ENCODE measurements at regions not wholly inside any gene's neighbourhood (a gene's known extent, or its start where the extent isn't known, plus 50 kb on each side); places are given as distances from the start of the nearest gene placed in this dataset.

DNA sequence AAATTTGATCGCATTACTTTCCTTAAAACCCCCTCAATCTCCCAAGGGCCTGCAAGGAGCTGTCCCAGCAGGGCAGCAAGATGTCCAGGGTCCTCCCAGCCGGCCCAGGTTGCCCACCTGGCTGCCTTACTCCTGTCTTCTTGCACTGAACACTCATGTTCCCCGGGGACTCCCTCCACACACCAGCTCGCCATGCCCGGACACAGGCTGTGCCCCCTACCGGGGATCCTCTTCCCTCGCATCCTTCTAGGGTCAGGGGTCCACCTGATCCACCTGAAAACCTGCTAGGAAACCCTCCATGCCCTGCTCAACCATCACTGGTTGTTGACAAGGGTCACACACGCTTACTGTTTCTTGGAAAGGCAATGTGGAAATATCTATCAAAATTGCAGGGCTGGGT, 172.0 kb upstream of the MSX2 start:
- ATAC-seq, result no peak
- TF ChIP-seq, protein P1, sequence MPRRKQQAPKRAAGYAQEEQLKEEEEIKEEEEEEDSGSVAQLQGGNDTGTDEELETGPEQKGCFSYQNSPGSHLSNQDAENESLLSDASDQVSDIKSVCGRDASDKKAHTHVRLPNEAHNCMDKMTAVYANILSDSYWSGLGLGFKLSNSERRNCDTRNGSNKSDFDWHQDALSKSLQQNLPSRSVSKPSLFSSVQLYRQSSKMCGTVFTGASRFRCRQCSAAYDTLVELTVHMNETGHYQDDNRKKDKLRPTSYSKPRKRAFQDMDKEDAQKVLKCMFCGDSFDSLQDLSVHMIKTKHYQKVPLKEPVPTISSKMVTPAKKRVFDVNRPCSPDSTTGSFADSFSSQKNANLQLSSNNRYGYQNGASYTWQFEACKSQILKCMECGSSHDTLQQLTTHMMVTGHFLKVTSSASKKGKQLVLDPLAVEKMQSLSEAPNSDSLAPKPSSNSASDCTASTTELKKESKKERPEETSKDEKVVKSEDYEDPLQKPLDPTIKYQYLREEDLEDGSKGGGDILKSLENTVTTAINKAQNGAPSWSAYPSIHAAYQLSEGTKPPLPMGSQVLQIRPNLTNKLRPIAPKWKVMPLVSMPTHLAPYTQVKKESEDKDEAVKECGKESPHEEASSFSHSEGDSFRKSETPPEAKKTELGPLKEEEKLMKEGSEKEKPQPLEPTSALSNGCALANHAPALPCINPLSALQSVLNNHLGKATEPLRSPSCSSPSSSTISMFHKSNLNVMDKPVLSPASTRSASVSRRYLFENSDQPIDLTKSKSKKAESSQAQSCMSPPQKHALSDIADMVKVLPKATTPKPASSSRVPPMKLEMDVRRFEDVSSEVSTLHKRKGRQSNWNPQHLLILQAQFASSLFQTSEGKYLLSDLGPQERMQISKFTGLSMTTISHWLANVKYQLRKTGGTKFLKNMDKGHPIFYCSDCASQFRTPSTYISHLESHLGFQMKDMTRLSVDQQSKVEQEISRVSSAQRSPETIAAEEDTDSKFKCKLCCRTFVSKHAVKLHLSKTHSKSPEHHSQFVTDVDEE (CRISPR knock-in tag; IDR thresholded peaks at IDR 0.05), result no peak
- TF ChIP-seq ZC3H10 (CRISPR knock-in tag; IDR thresholded peaks at IDR 0.05) (no peak), OSR1 (CRISPR knock-in tag; IDR thresholded peaks at IDR 0.05) (no peak), CSRNP3 (CRISPR knock-in tag; IDR thresholded peaks at IDR 0.05) (no peak), TOX (CRISPR knock-in tag; IDR thresholded peaks at IDR 0.05; ENCODE audit: borderline replicate concordance) (no peak), BACH2 (CRISPR knock-in tag; IDR thresholded peaks at IDR 0.05; ENCODE audit: borderline replicate concordance) (no peak), ZNF565 (CRISPR knock-in tag; conservative IDR thresholded peaks at IDR 0.05; ENCODE audit: low read depth) (no peak), PPARA (CRISPR knock-in tag; IDR thresholded peaks at IDR 0.05; ENCODE audit: borderline replicate concordance) (no peak), RARB (CRISPR knock-in tag; IDR thresholded peaks at IDR 0.05) (no peak), CREB5 (CRISPR knock-in tag; IDR thresholded peaks at IDR 0.05; ENCODE audit: low read depth) (no peak), ZNF70 (CRISPR knock-in tag; IDR thresholded peaks at IDR 0.05) (no peak), TCF4 (CRISPR knock-in tag; IDR thresholded peaks at IDR 0.05; ENCODE audit: borderline replicate concordance) (no peak), SNAI2 (CRISPR knock-in tag; IDR thresholded peaks at IDR 0.05) (no peak), ZNF8 (CRISPR knock-in tag; IDR thresholded peaks at IDR 0.05) (no peak)
- TF ChIP-seq, protein P2, sequence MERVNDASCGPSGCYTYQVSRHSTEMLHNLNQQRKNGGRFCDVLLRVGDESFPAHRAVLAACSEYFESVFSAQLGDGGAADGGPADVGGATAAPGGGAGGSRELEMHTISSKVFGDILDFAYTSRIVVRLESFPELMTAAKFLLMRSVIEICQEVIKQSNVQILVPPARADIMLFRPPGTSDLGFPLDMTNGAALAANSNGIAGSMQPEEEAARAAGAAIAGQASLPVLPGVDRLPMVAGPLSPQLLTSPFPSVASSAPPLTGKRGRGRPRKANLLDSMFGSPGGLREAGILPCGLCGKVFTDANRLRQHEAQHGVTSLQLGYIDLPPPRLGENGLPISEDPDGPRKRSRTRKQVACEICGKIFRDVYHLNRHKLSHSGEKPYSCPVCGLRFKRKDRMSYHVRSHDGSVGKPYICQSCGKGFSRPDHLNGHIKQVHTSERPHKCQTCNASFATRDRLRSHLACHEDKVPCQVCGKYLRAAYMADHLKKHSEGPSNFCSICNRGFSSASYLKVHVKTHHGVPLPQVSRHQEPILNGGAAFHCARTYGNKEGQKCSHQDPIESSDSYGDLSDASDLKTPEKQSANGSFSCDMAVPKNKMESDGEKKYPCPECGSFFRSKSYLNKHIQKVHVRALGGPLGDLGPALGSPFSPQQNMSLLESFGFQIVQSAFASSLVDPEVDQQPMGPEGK (CRISPR knock-in tag; IDR thresholded peaks at IDR 0.05; ENCODE audit: borderline replicate concordance), result no peak

DNA sequence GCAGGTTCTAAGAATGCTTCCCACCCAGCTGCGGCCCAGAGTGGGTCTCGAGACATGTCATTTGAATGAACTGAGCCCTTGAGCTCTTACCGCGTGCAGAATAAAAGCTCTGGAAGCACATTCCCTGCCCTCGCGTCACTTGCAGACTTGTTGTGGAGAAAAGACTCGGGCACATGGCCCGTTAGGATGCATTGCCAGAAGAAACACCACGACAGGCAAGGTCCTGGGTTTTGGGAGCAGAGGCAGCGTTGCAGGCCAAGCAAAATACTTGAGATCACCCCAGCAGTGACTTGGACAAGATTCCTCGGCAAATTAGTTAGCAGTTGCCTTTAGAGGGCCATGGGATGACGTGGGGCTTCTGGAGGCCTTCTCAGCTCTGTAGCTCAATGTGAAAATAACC, 170.8 kb upstream of the MSX2 start:
- no peak for TF ChIP-seq GLIS3 (CRISPR knock-in tag; IDR thresholded peaks at IDR 0.05)
- ATAC-seq, result no peak

- TF ChIP-seq ZNF565 (CRISPR knock-in tag; conservative IDR thresholded peaks at IDR 0.05; ENCODE audit: low read depth) (no peak), CSDC2 (CRISPR knock-in tag; IDR thresholded peaks at IDR 0.05) (no peak), PPARA (CRISPR knock-in tag; IDR thresholded peaks at IDR 0.05; ENCODE audit: borderline replicate concordance) (no peak), ISL1 (CRISPR knock-in tag; IDR thresholded peaks at IDR 0.05) (no peak), ESRRG (CRISPR knock-in tag; IDR thresholded peaks at IDR 0.05) (no peak), OSR1 (CRISPR knock-in tag; IDR thresholded peaks at IDR 0.05) (no peak), ZC3H10 (CRISPR knock-in tag; IDR thresholded peaks at IDR 0.05) (no peak), TOX (CRISPR knock-in tag; IDR thresholded peaks at IDR 0.05; ENCODE audit: borderline replicate concordance) (no peak), BACH2 (CRISPR knock-in tag; IDR thresholded peaks at IDR 0.05; ENCODE audit: borderline replicate concordance) (no peak), GLIS3 (CRISPR knock-in tag; IDR thresholded peaks at IDR 0.05) (no peak), TCF4 (CRISPR knock-in tag; IDR thresholded peaks at IDR 0.05; ENCODE audit: borderline replicate concordance) (no peak), CSRNP3 (CRISPR knock-in tag; IDR thresholded peaks at IDR 0.05) (no peak)
- TF ChIP-seq, protein P3, sequence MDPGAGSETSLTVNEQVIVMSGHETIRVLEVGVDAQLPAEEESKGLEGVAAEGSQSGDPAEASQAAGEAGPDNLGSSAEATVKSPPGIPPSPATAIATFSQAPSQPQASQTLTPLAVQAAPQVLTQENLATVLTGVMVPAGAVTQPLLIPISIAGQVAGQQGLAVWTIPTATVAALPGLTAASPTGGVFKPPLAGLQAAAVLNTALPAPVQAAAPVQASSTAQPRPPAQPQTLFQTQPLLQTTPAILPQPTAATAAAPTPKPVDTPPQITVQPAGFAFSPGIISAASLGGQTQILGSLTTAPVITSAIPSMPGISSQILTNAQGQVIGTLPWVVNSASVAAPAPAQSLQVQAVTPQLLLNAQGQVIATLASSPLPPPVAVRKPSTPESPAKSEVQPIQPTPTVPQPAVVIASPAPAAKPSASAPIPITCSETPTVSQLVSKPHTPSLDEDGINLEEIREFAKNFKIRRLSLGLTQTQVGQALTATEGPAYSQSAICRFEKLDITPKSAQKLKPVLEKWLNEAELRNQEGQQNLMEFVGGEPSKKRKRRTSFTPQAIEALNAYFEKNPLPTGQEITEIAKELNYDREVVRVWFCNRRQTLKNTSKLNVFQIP (CRISPR knock-in tag; IDR thresholded peaks at IDR 0.05; ENCODE audit: borderline replicate concordance, low read depth), result no peak
- TF ChIP-seq, protein P1 (CRISPR knock-in tag; IDR thresholded peaks at IDR 0.05), result no peak
- TF ChIP-seq, protein P2 (CRISPR knock-in tag; IDR thresholded peaks at IDR 0.05; ENCODE audit: borderline replicate concordance), result no peak
- ATAC-seq, result no peak
These were observed 168.7 kb upstream of the MSX2 start for GRCh38 chr5:174555726-174556125.

Data from SK-N-SH treated with all-trans-retinoic acid at 6 μM for 48 hours (cell line).